Large intestine (tissue), 3 donors: ENCODE measurements at regions not wholly inside any gene's neighbourhood (a gene's known extent, or its start where the extent isn't known, plus 50 kb on each side); places are given as distances from the start of the nearest gene placed in this dataset.

ENCODE experiments used
- DNase-seq, 2 donors: peaks; one replicate each; pipeline versions ENCODE4 v3.0.0 to v3.0.0-alpha.2; 2013
- H3K27ac ChIP-seq: one replicate; pipeline ENCODE4 v1.5.1; 2013; ENCODE audit warnings: low read length
- H3K27me3 ChIP-seq: 2 replicates; pipeline ENCODE4 v1.6.1; 2013; ENCODE audit warnings: low read length; ENCODE audit not compliant: control insufficient read depth, insufficient read depth
- H3K36me3 ChIP-seq: 2 replicates; pipeline ENCODE4 v1.6.1; 2013; ENCODE audit warnings: low read length; ENCODE audit not compliant: control insufficient read depth, insufficient read depth
- H3K4me1 ChIP-seq: one replicate; pipeline ENCODE4 v1.6.1; 2013; ENCODE audit warnings: low read length; ENCODE audit not compliant: control insufficient read depth, insufficient read depth
- H3K4me3 ChIP-seq: one replicate; pipeline ENCODE4 v1.5.1; 2013; ENCODE audit warnings: low read length
- H3K9me3 ChIP-seq: one replicate; pipeline ENCODE4 v1.6.1; 2013; ENCODE audit warnings: mild to moderate bottlenecking, low read depth, low read length, moderate library complexity; ENCODE audit not compliant: control insufficient read depth
- WGBS: methylation state at CpG from one replicate; pipeline ENCODE4 v1.1.5; 2013; ENCODE audit warnings: low lambda C conversion rate; ENCODE audit not compliant: insufficient coverage; 5-methylcytosine and 5-hydroxymethylcytosine counted together

DNA sequence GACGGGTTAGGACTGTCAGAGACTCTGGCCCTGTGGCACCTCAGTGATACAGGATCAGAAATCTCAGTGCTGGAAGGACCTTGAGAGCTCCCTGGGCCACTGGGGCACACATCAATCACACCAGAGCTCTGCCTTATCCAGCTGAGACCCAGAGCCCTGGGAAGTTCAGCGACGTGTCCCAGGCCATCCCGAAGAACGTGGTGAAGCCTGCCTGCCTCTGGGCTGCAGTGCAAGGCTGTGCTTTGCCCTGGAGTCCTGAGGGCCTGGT lies 79.8 kb upstream of the MGMT start:
- Histone ChIP-seq H3K27me3 (no peaks in the 10 kb centered on the region), H3K4me1 (no peaks in the 10 kb centered on the region), H3K9me3 (no peaks in the 10 kb centered on the region), H3K4me3 (no peak overlapping the region), H3K36me3 (no peaks in the 10 kb centered on the region), H3K27ac (no peak overlapping the region)
- WGBS: no CpG with 5 or more reads among the region's 5 CpGs
- no peak for DNase-seq

- Histone ChIP-seq H3K4me3 (no peak overlapping the region), H3K36me3 (no peaks in the 10 kb centered on the region), H3K9me3 (no peaks in the 10 kb centered on the region), H3K27me3 (no peaks in the 10 kb centered on the region), H3K4me1 (no peaks in the 10 kb centered on the region), H3K27ac (no peak overlapping the region)
- WGBS: 100% methylated on average over 4 of the region's 7 CpGs
- DNase-seq: no peak
These were observed 78.6 kb upstream of the MGMT start for GRCh38 chr10:129388435-129388834.

GRCh38 chr10:129389194-129389593 lies 77.8 kb upstream of the MGMT start:
- H3K27me3 ChIP-seq: peaks cover 4% of the 10 kb centered on the region
- no peaks in the 10 kb centered on the region for H3K9me3 ChIP-seq
- peak in 1 of 2 donors; percentile 5 for DNase-seq
- H3K36me3 ChIP-seq: no peaks in the 10 kb centered on the region
- H3K27ac ChIP-seq: no peak overlapping the region
- no peak overlapping the region for H3K4me3 ChIP-seq
- no peaks in the 10 kb centered on the region for H3K4me1 ChIP-seq
- WGBS: no CpG with 5 or more reads among the region's 6 CpGs

DNA sequence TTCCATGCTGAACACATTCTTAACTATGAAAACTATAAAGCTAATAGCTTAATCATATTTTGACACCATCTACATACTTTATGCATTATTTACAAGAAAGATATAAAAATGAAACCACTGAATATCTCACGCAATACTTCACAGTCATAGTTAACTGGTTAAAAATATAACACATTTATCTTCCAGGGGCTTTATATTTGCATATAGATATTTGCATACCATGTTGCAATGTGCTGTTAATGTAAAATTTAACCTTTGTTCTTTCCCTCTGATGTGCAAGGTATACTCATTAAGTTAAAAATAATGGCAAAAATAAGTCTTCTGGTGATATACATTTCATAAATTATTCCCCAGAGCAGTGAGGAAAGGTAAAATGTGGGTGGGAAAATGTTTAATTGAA lies 76.9 kb upstream of the MGMT start:
- H3K36me3 ChIP-seq: no peaks in the 10 kb centered on the region
- WGBS: 83% methylated on average over 1 of the region's 1 CpG
- no peaks in the 10 kb centered on the region for H3K4me1 ChIP-seq
- no peak overlapping the region for H3K27ac ChIP-seq
- H3K4me3 ChIP-seq: no peak overlapping the region
- peaks cover 13% of the 10 kb centered on the region for H3K27me3 ChIP-seq
- no peak for DNase-seq
- H3K9me3 ChIP-seq: no peaks in the 10 kb centered on the region

- Histone ChIP-seq H3K27ac (no peak overlapping the region), H3K4me1 (no peaks in the 10 kb centered on the region), H3K36me3 (no peaks in the 10 kb centered on the region), H3K27me3 (peaks cover 14% of the 10 kb centered on the region), H3K4me3 (no peak overlapping the region), H3K9me3 (no peaks in the 10 kb centered on the region)
- DNase-seq: no peak
- WGBS: 80% methylated on average over 1 of the region's 8 CpGs
These were observed 76.3 kb upstream of the MGMT start for GRCh38 chr10:129390726-129391125.

- H3K9me3 ChIP-seq: no peaks in the 10 kb centered on the region
- DNase-seq: no peak
- no peak overlapping the region for H3K4me3 ChIP-seq
- H3K27ac ChIP-seq: no peak overlapping the region
- no peaks in the 10 kb centered on the region for H3K36me3 ChIP-seq
- no peaks in the 10 kb centered on the region for H3K4me1 ChIP-seq
- H3K27me3 ChIP-seq: peaks cover 21% of the 10 kb centered on the region
- WGBS: no CpG with 5 or more reads among the region's 8 CpGs
These were observed 75.6 kb upstream of the MGMT start for GRCh38 chr10:129391464-129391863.

GRCh38 chr10:129392855-129393254 lies 74.2 kb upstream of the MGMT start:
- DNase-seq: no peak
- WGBS: 83% methylated on average over 4 of the region's 10 CpGs
- Histone ChIP-seq H3K27me3 (peaks cover 26% of the 10 kb centered on the region), H3K9me3 (no peaks in the 10 kb centered on the region), H3K4me1 (no peaks in the 10 kb centered on the region), H3K27ac (no peak overlapping the region), H3K4me3 (no peak overlapping the region), H3K36me3 (no peaks in the 10 kb centered on the region)

DNA sequence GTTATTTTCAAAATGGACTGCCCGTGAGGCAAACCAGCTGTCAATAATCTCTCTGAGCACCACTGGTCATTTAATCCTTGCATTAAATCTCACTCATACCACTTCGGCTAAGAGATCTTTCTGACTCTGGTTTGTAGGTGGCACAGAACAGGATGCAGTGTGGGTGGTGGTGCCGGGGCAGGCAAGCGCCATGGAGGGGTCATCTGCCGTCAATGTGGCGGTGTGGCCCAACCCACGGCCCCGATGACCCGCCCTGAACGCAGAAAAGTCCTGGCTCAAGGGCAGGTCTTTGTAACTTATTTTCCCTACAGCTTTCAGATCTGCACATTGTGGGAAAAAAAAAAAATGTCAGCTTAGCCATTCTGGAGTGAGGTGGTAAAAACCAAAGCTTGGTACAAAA lies 73.2 kb upstream of the MGMT start:
- Histone ChIP-seq H3K9me3 (no peaks in the 10 kb centered on the region), H3K4me3 (no peak overlapping the region), H3K4me1 (no peaks in the 10 kb centered on the region), H3K27me3 (peaks cover 26% of the 10 kb centered on the region), H3K36me3 (no peaks in the 10 kb centered on the region), H3K27ac (no peak overlapping the region)
- no peak for DNase-seq
- WGBS: no CpG with 5 or more reads among the region's 10 CpGs

GRCh38 chr10:129394518-129395328 lies 72.3 kb upstream of the MGMT start:
- no peak for DNase-seq
- Histone ChIP-seq H3K4me1 (no peaks in the 10 kb centered on the region), H3K27ac (no peak overlapping the region), H3K9me3 (no peaks in the 10 kb centered on the region), H3K36me3 (no peaks in the 10 kb centered on the region), H3K27me3 (peaks cover 26% of the 10 kb centered on the region), H3K4me3 (no peak overlapping the region)
- 50% methylated on average over 1 of the region's 25 CpGs for WGBS

- no peaks in the 10 kb centered on the region for H3K36me3 ChIP-seq
- H3K4me3 ChIP-seq: no peak overlapping the region
- H3K9me3 ChIP-seq: no peaks in the 10 kb centered on the region
- H3K27me3 ChIP-seq: peaks cover 26% of the 10 kb centered on the region
- H3K4me1 ChIP-seq: no peaks in the 10 kb centered on the region
- H3K27ac ChIP-seq: no peak overlapping the region
- DNase-seq: no peak
- WGBS: 50% methylated on average over 4 of the region's 22 CpGs
These were observed 70.9 kb upstream of the MGMT start for GRCh38 chr10:129396021-129396722.
